OCI-LY3 (cell line): ENCODE measurements at regions not wholly inside any gene's neighbourhood (a gene's known extent, or its start where the extent isn't known, plus 50 kb on each side); places are given as distances from the start of the nearest gene placed in this dataset.

ENCODE experiments used
- EZH2phosphoT487 ChIP-seq: fragments of 200-600 bp; shearing (Covaris generic); IDR thresholded peaks from 2 replicates; pipeline ENCODE4 v1.6.1; 2018; ENCODE audit warnings: antibody characterized with exemption, mixed run types, low read depth
- TF ChIP-seq, protein P1 (sequence below): fragments of 200-600, 300-600 bp; sonication (generic); IDR thresholded peaks from 2 replicates; pipeline ENCODE4 v1.5.1; 2014; ENCODE audit warnings: antibody characterized with exemption, low read length, low read depth

DNA sequence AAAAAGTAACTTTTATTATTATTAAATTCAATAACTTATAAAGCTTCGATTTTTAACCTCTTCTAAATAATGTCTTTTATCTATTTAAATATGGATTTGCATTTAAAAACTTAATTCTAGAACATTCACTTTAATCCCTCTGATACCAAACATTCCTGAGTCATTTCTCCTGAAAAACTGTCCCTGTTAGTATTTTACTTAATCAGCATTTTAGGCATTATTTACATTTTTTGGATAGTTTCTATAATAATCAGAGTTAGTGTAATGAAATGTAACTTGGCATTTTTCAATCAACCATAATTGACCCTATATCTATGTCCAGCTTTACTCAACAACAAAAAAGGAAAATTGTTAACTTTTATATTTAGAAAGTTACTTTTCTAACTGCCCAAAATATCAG lies 428.1 kb downstream of the PCDH17 start:
- TF ChIP-seq, protein P1, sequence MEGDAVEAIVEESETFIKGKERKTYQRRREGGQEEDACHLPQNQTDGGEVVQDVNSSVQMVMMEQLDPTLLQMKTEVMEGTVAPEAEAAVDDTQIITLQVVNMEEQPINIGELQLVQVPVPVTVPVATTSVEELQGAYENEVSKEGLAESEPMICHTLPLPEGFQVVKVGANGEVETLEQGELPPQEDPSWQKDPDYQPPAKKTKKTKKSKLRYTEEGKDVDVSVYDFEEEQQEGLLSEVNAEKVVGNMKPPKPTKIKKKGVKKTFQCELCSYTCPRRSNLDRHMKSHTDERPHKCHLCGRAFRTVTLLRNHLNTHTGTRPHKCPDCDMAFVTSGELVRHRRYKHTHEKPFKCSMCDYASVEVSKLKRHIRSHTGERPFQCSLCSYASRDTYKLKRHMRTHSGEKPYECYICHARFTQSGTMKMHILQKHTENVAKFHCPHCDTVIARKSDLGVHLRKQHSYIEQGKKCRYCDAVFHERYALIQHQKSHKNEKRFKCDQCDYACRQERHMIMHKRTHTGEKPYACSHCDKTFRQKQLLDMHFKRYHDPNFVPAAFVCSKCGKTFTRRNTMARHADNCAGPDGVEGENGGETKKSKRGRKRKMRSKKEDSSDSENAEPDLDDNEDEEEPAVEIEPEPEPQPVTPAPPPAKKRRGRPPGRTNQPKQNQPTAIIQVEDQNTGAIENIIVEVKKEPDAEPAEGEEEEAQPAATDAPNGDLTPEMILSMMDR, result no peak
- no peak for TF ChIP-seq EZH2phosphoT487
